HL-60 (cell line): ENCODE measurements at regions not wholly inside any gene's neighbourhood (a gene's known extent, or its start where the extent isn't known, plus 50 kb on each side); places are given as distances from the start of the nearest gene placed in this dataset.

Source experiments
- REST ChIP-seq: IDR thresholded peaks from 2 replicates; pipeline ENCODE4 v1.6.1; 2012; ENCODE audit warnings: low read depth; ENCODE audit not compliant: insufficient replicate concordance
- TF ChIP-seq, protein P1 (sequence below): IDR thresholded peaks from one replicate; pipeline ENCODE4 v1.5.1; 2011; ENCODE audit warnings: low read length, control low read depth, inconsistent platforms; ENCODE audit not compliant: insufficient read depth

DNA sequence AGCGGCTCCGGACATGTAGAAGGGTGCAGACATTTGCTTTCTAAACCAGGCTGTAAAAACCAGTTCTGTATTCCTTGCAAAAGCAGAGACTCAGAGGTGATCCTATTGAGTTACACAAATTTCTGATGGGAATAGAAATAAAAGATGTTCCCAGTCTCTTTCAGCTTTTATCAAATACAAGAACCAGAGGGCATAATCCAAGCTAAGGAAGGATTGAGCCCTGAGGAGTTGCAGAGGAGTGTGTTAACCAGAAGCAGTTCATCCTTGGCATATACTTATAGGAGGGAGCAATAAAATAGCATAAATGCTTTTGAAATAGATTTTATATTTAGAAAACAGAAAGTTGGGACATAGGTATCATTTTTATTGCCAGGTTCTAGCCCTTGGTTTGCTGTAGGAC, 75.3 kb downstream of the KIF4B start:
- TF ChIP-seq, protein P1, sequence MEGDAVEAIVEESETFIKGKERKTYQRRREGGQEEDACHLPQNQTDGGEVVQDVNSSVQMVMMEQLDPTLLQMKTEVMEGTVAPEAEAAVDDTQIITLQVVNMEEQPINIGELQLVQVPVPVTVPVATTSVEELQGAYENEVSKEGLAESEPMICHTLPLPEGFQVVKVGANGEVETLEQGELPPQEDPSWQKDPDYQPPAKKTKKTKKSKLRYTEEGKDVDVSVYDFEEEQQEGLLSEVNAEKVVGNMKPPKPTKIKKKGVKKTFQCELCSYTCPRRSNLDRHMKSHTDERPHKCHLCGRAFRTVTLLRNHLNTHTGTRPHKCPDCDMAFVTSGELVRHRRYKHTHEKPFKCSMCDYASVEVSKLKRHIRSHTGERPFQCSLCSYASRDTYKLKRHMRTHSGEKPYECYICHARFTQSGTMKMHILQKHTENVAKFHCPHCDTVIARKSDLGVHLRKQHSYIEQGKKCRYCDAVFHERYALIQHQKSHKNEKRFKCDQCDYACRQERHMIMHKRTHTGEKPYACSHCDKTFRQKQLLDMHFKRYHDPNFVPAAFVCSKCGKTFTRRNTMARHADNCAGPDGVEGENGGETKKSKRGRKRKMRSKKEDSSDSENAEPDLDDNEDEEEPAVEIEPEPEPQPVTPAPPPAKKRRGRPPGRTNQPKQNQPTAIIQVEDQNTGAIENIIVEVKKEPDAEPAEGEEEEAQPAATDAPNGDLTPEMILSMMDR: no peak
- no peak for TF ChIP-seq REST
